NCI-H2196 (cell line): ENCODE measurements at regions not wholly inside any gene's neighbourhood (a gene's known extent, or its start where the extent isn't known, plus 50 kb on each side); places are given as distances from the start of the nearest gene placed in this dataset.
"Not testable (repeated sequence)": the region's sequence is repeated elsewhere in the genome, so short reads cannot be mapped to it uniquely, and the experiment has no call there.

Experiments used
- DNase-seq: peaks from one replicate; lab custom pipeline; 2025; ENCODE audit not compliant: unreplicated experiment; lab: John Stamatoyannopoulos, UW

- DNase-seq: no peak
These were observed 226.3 kb downstream of the RCHY1 start for GRCh38 chr4:75287738-75288517.

GRCh38 chr4:75285837-75286236, 228.4 kb downstream of the RCHY1 start:
- no peak for DNase-seq

GRCh38 chr4:75284831-75285230, 229.4 kb downstream of the RCHY1 start:
- no peak for DNase-seq

GRCh38 chr4:75280461-75280860, 233.7 kb downstream of the RCHY1 start:
- not testable (repeated sequence) for DNase-seq

GRCh38 chr4:75259306-75259705, 254.9 kb downstream of the RCHY1 start:
- no peak for DNase-seq

GRCh38 chr4:75255261-75255660, 258.9 kb downstream of the RCHY1 start:
- no peak for DNase-seq

- no peak for DNase-seq
These were observed 259.5 kb downstream of the RCHY1 start for GRCh38 chr4:75254745-75255144.

GRCh38 chr4:75253094-75253493, 261.1 kb downstream of the RCHY1 start:
- DNase-seq: not testable (repeated sequence)

- no peak for DNase-seq
These were observed 262.7 kb downstream of the RCHY1 start for GRCh38 chr4:75251547-75251946.

- peak; percentile 5 for DNase-seq
These were observed 264.5 kb downstream of the RCHY1 start for GRCh38 chr4:75249739-75250138.

GRCh38 chr4:75248770-75249407, 265.3 kb downstream of the RCHY1 start:
- DNase-seq: peak; percentile 19

- no peak for DNase-seq
These were observed 269.9 kb downstream of the RCHY1 start for GRCh38 chr4:75244325-75244724.

GRCh38 chr4:75243570-75243969, 270.6 kb downstream of the RCHY1 start:
- no peak for DNase-seq

- no peak for DNase-seq
These were observed 278.7 kb downstream of the RCHY1 start for GRCh38 chr4:75235359-75235951.

GRCh38 chr4:75232546-75232945, 281.7 kb downstream of the RCHY1 start:
- DNase-seq: no peak

- DNase-seq: no peak
These were observed 284.2 kb downstream of the RCHY1 start for GRCh38 chr4:75229806-75230570.

- no peak for DNase-seq
These were observed 280.6 kb downstream of the PARM1 start for GRCh38 chr4:75213480-75213879.

- no peak for DNase-seq
These were observed 278.5 kb downstream of the PARM1 start for GRCh38 chr4:75211422-75211821.

- DNase-seq: no peak
These were observed 275.0 kb downstream of the PARM1 start for GRCh38 chr4:75207902-75208301.

- no peak for DNase-seq
These were observed 262.2 kb downstream of the PARM1 start for GRCh38 chr4:75195111-75195510.

- no peak for DNase-seq
These were observed 261.3 kb downstream of the PARM1 start for GRCh38 chr4:75194180-75194579.
